WTC11 (cell line): ENCODE measurements at regions not wholly inside any gene's neighbourhood (a gene's known extent, or its start where the extent isn't known, plus 50 kb on each side); places are given as distances from the start of the nearest gene placed in this dataset.

Experiments
- CBFB ChIP-seq: sonication (generic); formaldehyde crosslinking; IDR thresholded peaks from 2 replicates; pipeline ENCODE4 v1.8.1; 2022; ENCODE audit warnings: mild to moderate bottlenecking, low read depth, missing genetic modification reagents
- GABPB1 ChIP-seq: sonication (generic); formaldehyde crosslinking; IDR thresholded peaks from 2 replicates; pipeline ENCODE4 v1.8.1; 2023; ENCODE audit warnings: mild to moderate bottlenecking, missing genetic modification reagents
- JUN ChIP-seq: sonication (generic); formaldehyde crosslinking; IDR thresholded peaks from 2 replicates; pipeline ENCODE4 v1.8.0; 2023; ENCODE audit warnings: mild to moderate bottlenecking, missing genetic modification reagents
- KAT7 ChIP-seq: sonication (generic); formaldehyde crosslinking; IDR thresholded peaks from 2 replicates; pipeline ENCODE4 v1.8.1; 2023; ENCODE audit warnings: missing genetic modification reagents, mild to moderate bottlenecking, borderline replicate concordance
- NR2C2 ChIP-seq: sonication (generic); formaldehyde crosslinking; IDR thresholded peaks from 2 replicates; pipeline ENCODE4 v1.8.0; 2022; ENCODE audit warnings: mild to moderate bottlenecking, missing genetic modification reagents
- SP1 ChIP-seq: sonication (generic); formaldehyde crosslinking; conservative IDR thresholded peaks from 2 replicates; pipeline ENCODE4 v1.8.1; 2022; ENCODE audit warnings: missing genetic modification reagents
- TP53 ChIP-seq: sonication (generic); formaldehyde crosslinking; IDR thresholded peaks from 2 replicates; pipeline ENCODE4 v1.8.1; 2023; ENCODE audit warnings: mild to moderate bottlenecking, missing genetic modification reagents
- ZBTB21 ChIP-seq: sonication (generic); formaldehyde crosslinking; IDR thresholded peaks from 2 replicates; pipeline ENCODE4 v1.8.1; 2023; ENCODE audit warnings: mild to moderate bottlenecking, missing genetic modification reagents, borderline replicate concordance
- TF ChIP-seq, protein P1 (sequence below): fragments of 200-600 bp; IDR thresholded peaks from 2 replicates; pipeline ENCODE4 v1.8.0; 2022; ENCODE audit warnings: antibody characterized with exemption
- TF ChIP-seq, protein P2 (sequence below): sonication (generic); formaldehyde crosslinking; IDR thresholded peaks from 2 replicates; pipeline ENCODE4 v1.8.1; 2022; ENCODE audit warnings: mild to moderate bottlenecking, moderate library complexity, missing genetic modification reagents

DNA sequence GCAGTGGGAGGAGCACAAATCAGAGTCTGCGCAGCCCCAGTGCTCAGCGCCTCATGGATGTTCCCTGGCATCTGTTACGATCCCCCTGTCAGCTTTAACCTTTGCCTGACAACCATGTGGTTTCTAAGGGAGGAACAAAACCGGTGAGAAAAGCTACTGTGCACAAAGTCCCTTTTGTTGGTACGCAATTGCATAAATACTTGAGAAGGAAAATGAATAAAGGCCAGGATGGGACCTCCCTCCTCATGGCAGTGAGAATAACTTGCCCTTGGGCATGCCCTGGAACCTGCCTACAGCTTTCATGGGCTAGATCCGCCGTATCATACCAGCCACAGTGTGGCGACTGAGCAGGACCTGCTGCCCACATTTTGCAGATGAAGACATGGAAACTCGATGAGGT lies 81.0 kb downstream of the RIN2 start:
- no peak for TF ChIP-seq GABPB1 (CRISPR knock-in tag)
- TF ChIP-seq ZBTB21 (CRISPR knock-in tag), result no peak
- TF ChIP-seq, protein P1, sequence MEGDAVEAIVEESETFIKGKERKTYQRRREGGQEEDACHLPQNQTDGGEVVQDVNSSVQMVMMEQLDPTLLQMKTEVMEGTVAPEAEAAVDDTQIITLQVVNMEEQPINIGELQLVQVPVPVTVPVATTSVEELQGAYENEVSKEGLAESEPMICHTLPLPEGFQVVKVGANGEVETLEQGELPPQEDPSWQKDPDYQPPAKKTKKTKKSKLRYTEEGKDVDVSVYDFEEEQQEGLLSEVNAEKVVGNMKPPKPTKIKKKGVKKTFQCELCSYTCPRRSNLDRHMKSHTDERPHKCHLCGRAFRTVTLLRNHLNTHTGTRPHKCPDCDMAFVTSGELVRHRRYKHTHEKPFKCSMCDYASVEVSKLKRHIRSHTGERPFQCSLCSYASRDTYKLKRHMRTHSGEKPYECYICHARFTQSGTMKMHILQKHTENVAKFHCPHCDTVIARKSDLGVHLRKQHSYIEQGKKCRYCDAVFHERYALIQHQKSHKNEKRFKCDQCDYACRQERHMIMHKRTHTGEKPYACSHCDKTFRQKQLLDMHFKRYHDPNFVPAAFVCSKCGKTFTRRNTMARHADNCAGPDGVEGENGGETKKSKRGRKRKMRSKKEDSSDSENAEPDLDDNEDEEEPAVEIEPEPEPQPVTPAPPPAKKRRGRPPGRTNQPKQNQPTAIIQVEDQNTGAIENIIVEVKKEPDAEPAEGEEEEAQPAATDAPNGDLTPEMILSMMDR, result no peak
- TF ChIP-seq CBFB (CRISPR knock-in tag), result no peak
- TF ChIP-seq KAT7, result no peak
- no peak for TF ChIP-seq TP53 (CRISPR knock-in tag)
- TF ChIP-seq, protein P2, sequence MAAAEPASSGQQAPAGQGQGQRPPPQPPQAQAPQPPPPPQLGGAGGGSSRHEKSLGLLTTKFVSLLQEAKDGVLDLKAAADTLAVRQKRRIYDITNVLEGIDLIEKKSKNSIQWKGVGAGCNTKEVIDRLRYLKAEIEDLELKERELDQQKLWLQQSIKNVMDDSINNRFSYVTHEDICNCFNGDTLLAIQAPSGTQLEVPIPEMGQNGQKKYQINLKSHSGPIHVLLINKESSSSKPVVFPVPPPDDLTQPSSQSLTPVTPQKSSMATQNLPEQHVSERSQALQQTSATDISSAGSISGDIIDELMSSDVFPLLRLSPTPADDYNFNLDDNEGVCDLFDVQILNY (CRISPR knock-in tag), result no peak
- TF ChIP-seq JUN, result no peak
- TF ChIP-seq NR2C2 (CRISPR knock-in tag), result no peak
- TF ChIP-seq SP1, result no peak
